NCI-H1048 (cell line): ENCODE measurements at regions not wholly inside any gene's neighbourhood (a gene's known extent, or its start where the extent isn't known, plus 50 kb on each side); places are given as distances from the start of the nearest gene placed in this dataset.

Experiments used
- DNase-seq: peaks from one replicate; lab custom pipeline; 2025; lab: John Stamatoyannopoulos, UW

DNA sequence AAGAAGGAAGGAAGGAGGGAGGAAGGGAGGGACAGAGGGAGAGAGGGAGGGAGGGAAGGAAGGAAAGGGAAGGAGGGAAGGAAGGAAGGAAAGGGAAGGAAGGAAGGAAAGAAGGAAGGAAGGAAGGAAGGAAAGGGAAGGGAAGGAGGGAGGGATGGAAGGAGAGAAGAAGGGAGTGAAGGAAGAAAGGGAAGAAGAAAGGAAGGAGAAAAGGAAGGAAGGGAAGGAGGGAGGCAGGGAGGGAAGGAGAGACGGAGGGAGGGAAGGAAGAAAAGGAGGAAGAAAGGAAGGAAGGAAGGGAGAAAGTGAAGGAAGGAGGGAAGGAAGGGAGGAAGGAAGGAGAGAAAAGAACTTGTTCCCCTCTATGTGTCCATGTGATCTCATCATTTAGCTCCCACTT lies 465.0 kb downstream of the KCTD8 start:
- DNase-seq: no peak

- no peak for DNase-seq
Observed at GRCh38 chr4:43987331-43987944, 461.2 kb downstream of the KCTD8 start.

- DNase-seq: no peak
Observed at GRCh38 chr4:43990551-43990950, 458.1 kb downstream of the KCTD8 start.

DNA sequence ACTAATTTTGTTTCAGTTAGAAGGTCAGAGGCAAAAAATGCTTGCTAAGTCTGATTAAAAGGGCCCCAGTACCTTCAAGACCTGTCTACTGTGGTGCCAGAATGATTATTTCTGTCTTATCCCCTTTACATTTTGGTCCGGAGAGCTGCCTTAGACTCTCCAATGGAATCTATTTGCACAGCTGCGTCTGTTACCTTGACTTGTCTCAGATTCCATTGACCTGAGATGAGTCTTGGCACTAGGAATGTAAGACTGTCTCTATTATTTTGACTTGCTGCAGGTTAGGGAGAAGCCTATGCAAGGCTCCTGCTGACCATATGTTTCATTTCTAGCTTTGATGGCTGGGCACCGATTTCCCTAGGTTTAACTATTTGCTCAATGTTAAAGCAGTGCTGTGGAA lies 457.6 kb downstream of the KCTD8 start:
- DNase-seq: no peak

DNA sequence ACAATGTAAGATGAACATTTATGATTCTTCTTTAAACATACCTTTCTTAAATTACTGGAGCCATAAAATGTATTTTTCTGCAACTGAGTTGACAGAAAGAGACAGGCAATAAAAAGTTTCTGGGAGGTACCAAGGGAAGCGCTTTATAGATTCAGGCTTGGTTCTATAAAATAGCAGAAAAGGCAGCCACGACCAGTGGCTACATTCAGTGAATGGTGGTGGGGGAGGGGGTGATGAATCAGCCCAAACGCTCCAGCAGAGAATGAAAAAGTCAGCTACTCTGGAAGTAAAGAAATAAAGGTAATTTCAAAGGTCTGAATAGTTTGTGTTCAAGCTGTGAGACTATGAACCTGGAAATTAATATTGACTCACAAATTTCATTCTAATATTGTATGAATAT lies 456.1 kb downstream of the KCTD8 start:
- no peak for DNase-seq

DNA sequence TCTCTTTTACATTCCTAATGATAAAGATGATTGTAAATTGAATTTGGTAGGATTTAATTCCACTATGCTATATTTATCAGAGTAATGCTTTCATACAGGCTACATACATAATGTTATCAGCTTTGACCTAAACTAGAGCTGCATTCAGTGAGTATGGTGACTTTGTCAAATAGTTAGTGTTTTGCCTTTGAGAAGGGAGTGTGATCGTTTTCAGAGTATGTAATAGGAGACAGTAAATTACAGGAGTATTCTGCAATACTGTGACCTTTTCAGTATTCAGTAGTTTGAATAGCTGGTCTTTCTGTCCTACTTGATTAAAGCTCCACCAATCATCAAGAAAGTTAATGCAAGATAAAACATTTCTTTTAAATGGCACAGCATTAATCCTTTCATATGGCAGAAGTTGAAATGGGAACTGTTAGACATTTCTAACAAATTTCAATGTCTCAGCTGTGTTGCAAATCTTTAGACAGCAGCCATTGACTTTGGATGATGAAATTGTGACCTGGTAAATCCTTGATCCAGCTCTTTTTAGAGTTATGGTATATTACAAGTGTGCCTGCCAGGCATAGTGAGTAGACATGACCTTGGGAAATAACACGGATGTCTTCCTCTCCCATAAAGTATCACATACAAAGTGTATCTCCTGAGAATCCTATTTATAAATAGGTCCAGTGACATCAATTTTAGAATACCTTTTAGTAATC lies 455.3 kb downstream of the KCTD8 start:
- no peak for DNase-seq

GRCh38 chr4:43999669-44000068 lies 448.9 kb downstream of the KCTD8 start:
- no peak for DNase-seq

DNA sequence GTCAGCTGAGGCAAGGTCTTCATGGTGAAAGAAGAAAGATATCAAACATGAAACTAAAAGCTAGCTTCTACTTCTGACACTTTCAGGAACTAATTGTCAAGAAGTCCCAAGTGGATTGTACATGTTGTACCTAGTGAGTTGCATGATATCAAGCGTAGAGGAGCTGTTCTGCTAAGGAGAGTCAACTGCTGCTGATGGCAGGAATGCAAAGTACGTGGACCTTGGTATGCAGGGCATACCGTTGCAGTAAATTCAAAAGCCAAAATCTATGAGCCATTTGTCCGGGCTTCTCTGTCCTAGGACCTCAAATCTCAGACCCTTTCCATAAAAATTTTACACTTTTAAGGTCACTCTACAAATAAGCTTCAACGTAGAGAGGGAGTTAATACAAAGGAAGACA lies 446.2 kb downstream of the KCTD8 start:
- no peak for DNase-seq

DNA sequence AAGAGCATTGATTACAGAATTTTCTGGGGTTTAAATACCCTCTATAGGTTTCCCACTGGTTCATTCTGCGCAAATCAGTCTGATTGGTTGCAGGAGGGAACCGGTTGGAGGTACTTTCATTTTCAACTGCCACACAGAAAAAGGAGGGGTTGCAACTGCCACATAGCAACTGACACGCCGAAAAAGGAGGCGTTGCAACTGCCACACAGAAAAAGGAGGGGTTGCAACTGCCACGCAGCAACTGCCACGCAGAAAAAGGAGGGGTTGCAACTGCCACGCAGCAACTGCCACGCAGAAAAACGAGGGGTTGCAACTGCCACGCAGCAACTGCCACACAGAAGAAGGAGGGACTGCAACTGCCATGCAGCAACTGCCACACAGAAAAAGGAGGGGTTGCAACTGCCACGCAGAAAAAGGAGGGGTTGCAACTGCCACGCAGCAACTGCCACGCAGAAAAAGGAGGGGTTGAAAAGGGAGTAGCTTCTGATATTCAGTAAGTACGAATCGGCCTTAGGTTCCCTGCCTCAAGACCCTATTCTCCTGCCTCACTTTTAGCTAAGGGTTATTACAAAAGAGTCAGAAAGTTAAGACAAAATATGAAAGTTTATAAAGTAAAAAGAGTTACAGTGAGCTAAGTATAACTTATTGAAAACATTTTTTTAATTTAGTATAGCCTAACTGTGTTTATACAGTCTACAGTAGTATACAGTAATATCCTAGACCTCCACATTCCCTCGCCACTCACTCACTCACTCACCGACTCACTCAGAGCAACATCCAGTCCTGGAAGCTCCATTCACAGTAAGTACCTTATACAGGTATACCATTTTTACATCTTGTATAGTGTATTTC lies 431.8 kb downstream of the KCTD8 start:
- DNase-seq: no peak

- no peak for DNase-seq
Observed at GRCh38 chr4:44017422-44017739, 431.2 kb downstream of the KCTD8 start.

- DNase-seq: no peak
Observed at GRCh38 chr4:44019721-44020120, 428.9 kb downstream of the KCTD8 start.

GRCh38 chr4:44025376-44026020 lies 423.1 kb downstream of the KCTD8 start:
- DNase-seq: no peak

- DNase-seq: no peak
Observed at GRCh38 chr4:44038811-44039210, 409.8 kb downstream of the KCTD8 start.

DNA sequence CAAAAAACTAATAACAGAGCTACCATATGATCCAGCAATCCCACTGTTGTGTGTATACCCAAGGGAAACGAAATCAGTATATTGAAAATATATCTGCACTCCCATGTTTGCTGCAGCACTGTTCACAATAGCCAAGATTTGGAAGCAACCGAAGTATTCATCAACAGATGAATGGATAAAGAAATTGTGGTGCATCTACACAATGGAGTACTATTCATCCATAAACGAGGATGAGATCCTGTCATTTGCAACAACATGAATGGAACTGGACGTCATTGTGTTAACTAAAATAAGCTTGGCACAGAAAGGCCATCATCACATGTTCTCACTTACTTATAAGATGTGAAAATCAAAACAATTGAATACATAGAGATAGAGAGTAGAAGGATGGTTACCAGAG lies 402.1 kb downstream of the KCTD8 start:
- no peak for DNase-seq

DNA sequence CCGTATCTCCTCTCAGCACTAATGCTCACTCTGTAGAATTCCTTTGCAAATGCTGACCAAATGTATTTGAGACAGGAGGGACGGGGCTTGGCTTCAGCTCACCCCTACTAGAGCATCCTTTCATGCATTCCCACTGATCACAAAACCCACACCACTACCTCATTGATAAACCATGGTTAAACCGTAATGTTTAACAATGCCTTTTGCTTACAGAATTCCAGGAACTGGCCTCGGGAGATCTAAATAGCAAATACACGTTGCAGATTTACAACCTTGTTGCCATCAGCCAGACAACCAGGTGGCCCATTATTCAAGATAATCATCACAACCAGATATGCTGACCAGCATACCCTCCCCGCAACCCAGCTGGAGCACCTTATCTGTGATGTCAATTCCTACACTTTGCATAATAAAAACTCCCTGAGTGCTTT lies 391.9 kb downstream of the KCTD8 start:
- DNase-seq: no peak

DNA sequence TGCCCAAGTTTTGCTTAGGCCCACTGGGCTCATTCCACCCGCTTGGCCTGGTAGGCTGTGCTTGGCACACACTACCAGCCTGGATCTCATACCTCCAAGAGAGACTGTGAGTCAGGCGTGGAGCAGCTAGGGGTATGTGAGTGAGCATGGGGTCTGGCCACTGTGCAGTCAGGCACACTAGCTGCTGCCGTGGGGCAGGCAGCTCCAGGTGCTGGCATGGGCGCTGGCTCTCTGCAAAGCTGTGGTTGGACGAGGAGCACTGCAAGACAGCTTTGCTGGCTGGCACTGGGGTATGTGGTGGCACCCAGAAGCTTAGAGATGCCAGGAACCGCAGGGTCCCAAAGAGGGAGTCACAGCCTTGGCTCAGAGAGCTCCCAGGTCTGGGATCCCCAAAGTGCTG lies 377.8 kb downstream of the KCTD8 start:
- DNase-seq: no peak

DNA sequence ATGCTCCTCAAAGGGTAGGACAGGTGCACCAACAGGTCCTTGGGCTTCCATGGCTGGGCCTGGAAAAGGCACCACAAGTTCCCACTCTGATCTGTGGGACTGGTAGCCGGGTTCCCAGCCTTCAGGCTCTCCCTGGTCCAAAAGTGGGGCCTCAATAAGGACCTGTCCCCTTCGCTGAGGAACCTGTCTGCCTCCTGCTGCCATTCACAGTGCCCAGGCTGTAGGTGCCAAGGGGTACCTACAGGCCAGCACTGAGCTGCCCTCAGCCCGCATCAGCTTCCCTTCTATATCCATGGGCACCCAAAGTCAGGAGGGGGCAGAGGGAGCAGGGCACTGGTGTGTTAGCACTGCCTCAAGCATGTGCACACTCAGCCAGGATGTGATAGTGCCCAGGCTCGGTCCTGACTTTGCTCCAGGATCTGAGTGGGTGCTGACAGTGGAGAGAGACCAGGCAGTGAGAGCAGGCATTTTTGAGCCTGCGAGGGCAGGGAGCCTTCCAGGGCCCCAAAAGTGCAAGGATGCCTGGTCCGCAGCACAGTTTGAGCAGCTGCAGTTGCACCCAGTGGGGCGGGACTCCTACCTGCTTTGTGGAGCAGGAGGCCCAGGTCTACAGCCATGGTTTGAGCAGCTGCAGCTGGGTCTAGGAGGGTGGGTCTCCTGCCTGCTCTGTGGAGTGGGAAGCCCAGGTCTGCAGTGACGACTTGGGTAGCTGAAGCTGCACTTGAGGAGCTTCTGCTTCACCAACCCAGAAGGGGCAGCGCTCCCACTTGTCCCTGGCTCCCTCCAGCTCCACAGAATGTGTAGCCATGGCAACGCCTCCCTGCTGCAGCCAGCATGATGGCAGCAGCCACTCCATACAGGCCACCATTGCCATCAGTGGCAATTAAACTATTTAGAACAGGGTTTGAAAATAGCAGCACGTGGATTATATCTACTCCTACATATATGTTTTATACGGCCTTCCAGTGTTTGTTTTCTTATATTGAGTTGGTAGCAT lies 376.4 kb downstream of the KCTD8 start:
- no peak for DNase-seq

- DNase-seq: no peak
Observed at GRCh38 chr4:44086753-44087152, 361.9 kb downstream of the KCTD8 start.

- no peak for DNase-seq
Observed at GRCh38 chr4:44093390-44093789, 355.2 kb downstream of the KCTD8 start.

GRCh38 chr4:44098973-44099372 lies 349.6 kb downstream of the KCTD8 start:
- DNase-seq: no peak

DNA sequence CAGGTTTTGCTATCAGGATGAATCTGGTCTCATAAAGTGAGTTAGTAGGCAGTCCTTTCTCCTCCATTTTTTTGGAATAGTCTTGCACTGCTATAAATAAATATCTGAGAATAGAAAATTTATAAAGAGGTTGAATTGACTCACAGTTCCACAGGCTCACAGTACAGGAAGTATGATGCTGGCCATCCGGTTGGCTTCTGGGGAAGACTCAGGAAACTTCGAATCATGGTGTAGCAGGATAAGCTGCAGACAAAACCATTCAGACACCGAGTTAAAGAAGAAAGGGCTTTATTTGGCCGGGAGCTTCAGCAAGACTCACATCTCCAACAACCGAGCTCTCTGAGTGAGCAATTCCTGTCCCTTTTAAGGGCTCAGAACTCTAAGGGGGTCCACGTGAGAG lies 348.2 kb downstream of the KCTD8 start:
- DNase-seq: no peak
